GM23338 (cell line): ENCODE measurements at regions not wholly inside any gene's neighbourhood (a gene's known extent, or its start where the extent isn't known, plus 50 kb on each side); places are given as distances from the start of the nearest gene placed in this dataset.

Experiments
- CREB1 ChIP-seq: fragments of 250-450 bp; sonication (Bioruptor Pico); IDR thresholded peaks from 2 replicates; pipeline ENCODE4 v1.5.0; 2020; ENCODE audit warnings: low read depth, mild to moderate bottlenecking, moderate library complexity
- EZH2 ChIP-seq: fragments of 200-600 bp; sonication (generic); IDR thresholded peaks from one replicate; pipeline ENCODE4 v1.8.0; 2017; ENCODE audit warnings: antibody characterized with exemption, mild to moderate bottlenecking, low read depth; ENCODE audit not compliant: unreplicated experiment
- EZH2phosphoT487 ChIP-seq: fragments of 200-600 bp; sonication (generic); IDR thresholded peaks from one replicate; pipeline ENCODE4 v1.8.1; 2018; ENCODE audit warnings: antibody characterized with exemption; ENCODE audit not compliant: unreplicated experiment
- POLR2AphosphoS5 ChIP-seq: IDR thresholded peaks from 2 replicates; pipeline ENCODE4 v1.6.1; 2016; ENCODE audit warnings: antibody characterized with exemption, low read depth
- ZNF331 ChIP-seq: fragments of 250-450 bp; sonication (Bioruptor Pico); IDR thresholded peaks from 2 replicates; pipeline ENCODE4 v1.5.0; 2020; ENCODE audit warnings: low read depth, mild to moderate bottlenecking, moderate library complexity
- TF ChIP-seq, protein P1 (sequence below), 2 experiments: fragments of 200-600 bp in 1 of 2; sonication (generic) in 1 of 2; conservative IDR thresholded peaks; 2 replicates each; pipeline versions ENCODE4 v1.5.1 to v1.6.1; 2016 to 2017; ENCODE audit warnings: antibody characterized with exemption in 2 of 2, low read depth in 2 of 2, mild to moderate bottlenecking in 2 of 2, moderate library complexity in 1 of 2
- TF ChIP-seq, protein P2 (sequence below): IDR thresholded peaks from one replicate; pipeline ENCODE4 v1.6.1; 2018; ENCODE audit warnings: antibody characterized with exemption; ENCODE audit not compliant: unreplicated experiment

DNA sequence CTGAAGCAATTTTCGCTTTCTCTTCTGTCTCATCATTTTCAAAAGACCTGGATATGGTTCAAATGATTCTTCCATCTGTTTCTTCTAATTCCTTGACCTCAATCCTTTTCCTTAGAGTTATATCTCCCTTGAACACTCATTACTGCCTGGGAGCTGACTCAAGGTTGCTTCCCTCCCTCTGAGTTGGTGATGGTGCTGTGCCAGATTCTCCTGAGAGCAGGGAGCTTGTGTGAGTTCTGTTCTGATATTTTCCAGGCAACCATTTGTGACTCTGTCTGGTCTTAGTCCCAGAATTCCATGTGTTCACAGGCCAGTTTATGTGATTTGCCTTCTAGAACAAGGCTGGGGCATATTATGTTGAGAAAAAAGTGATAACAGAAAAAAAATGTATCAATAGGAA, 505.1 kb upstream of the SYT1 start:
- TF ChIP-seq, protein P1, sequence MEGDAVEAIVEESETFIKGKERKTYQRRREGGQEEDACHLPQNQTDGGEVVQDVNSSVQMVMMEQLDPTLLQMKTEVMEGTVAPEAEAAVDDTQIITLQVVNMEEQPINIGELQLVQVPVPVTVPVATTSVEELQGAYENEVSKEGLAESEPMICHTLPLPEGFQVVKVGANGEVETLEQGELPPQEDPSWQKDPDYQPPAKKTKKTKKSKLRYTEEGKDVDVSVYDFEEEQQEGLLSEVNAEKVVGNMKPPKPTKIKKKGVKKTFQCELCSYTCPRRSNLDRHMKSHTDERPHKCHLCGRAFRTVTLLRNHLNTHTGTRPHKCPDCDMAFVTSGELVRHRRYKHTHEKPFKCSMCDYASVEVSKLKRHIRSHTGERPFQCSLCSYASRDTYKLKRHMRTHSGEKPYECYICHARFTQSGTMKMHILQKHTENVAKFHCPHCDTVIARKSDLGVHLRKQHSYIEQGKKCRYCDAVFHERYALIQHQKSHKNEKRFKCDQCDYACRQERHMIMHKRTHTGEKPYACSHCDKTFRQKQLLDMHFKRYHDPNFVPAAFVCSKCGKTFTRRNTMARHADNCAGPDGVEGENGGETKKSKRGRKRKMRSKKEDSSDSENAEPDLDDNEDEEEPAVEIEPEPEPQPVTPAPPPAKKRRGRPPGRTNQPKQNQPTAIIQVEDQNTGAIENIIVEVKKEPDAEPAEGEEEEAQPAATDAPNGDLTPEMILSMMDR (conservative IDR thresholded peaks at IDR 0.05; ENCODE audit: low read depth in 2 of 2), result no peak
- TF ChIP-seq EZH2 (no peak), EZH2phosphoT487 (no peak), POLR2AphosphoS5 (no peak), ZNF331 (no peak), CREB1 (CRISPR knock-in tag) (no peak)
- TF ChIP-seq, protein P2, sequence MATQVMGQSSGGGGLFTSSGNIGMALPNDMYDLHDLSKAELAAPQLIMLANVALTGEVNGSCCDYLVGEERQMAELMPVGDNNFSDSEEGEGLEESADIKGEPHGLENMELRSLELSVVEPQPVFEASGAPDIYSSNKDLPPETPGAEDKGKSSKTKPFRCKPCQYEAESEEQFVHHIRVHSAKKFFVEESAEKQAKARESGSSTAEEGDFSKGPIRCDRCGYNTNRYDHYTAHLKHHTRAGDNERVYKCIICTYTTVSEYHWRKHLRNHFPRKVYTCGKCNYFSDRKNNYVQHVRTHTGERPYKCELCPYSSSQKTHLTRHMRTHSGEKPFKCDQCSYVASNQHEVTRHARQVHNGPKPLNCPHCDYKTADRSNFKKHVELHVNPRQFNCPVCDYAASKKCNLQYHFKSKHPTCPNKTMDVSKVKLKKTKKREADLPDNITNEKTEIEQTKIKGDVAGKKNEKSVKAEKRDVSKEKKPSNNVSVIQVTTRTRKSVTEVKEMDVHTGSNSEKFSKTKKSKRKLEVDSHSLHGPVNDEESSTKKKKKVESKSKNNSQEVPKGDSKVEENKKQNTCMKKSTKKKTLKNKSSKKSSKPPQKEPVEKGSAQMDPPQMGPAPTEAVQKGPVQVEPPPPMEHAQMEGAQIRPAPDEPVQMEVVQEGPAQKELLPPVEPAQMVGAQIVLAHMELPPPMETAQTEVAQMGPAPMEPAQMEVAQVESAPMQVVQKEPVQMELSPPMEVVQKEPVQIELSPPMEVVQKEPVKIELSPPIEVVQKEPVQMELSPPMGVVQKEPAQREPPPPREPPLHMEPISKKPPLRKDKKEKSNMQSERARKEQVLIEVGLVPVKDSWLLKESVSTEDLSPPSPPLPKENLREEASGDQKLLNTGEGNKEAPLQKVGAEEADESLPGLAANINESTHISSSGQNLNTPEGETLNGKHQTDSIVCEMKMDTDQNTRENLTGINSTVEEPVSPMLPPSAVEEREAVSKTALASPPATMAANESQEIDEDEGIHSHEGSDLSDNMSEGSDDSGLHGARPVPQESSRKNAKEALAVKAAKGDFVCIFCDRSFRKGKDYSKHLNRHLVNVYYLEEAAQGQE, result no peak
